CD4-positive, alpha-beta T cell treated with Interleukin-15 for 4 hours (primary cell): ENCODE measurements at regions not wholly inside any gene's neighbourhood (a gene's known extent, or its start where the extent isn't known, plus 50 kb on each side); places are given as distances from the start of the nearest gene placed in this dataset.
"Not testable (repeated sequence)": the region's sequence is repeated elsewhere in the genome, so short reads cannot be mapped to it uniquely, and the experiment has no call there.

Experiments
- DNase-seq: peaks from one replicate; pipeline ENCODE4 v3.0.0-alpha.2; 2020; ENCODE audit warnings: low spot score

DNA sequence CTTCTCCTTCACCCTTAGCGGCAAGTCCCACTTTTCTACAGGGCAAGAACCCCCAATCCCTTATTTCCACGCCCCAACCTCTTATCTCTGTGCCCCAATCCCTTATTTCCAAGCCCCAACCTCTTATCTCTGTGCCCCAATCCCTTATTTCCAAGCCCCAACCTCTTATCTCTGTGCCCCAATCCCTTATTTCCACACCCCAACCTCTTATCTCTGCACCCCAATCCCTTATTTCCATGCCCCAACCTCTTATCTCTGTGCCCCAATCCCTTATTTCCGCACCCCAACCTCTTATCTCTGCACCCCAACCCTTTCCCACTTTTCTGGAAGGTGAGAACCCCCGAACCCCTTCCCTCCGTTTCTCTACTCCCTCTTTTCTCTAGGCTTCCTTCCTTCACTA is 116.1 kb upstream of the GJE1 start:
- not testable (repeated sequence) for DNase-seq

DNA sequence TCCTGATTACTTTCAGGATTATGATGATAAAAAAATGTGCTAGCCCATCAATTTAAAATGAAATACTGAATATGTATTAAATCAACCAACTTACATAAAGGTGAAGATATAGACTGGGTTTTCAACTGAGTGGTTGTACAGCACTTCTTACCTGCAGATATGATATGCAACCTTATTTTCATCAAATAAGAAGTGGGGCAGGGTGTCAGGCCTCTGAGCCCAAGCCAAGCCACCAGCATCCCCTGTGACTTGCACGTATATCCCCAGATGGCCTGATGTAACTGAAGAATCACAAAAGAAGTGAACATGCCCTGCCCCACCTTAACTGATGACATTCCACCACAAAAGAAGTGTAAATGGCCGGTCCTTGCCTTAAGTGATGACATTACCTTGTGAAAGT is 117.3 kb upstream of the GJE1 start:
- DNase-seq, result not testable (repeated sequence)

DNA sequence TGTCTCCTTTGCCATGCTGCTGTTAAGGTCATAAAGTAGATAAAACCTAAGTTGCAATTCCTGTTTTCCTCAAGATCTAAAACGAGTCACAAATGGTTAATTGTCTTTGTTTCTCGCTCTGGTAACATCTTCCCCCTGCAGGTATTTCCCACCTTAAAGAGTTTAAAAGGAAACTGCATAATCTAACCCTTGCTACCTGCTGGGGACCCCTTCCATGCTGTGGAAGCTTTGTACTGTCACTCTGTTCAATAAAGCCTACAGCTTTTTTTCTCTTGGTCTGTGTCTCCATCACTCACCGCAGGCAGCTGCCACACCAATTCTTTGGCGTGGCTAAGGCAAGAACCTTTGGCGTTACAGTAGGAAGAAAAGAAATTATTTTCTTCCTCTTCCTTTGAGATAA is 117.7 kb upstream of the GJE1 start:
- DNase-seq, result no peak

DNA sequence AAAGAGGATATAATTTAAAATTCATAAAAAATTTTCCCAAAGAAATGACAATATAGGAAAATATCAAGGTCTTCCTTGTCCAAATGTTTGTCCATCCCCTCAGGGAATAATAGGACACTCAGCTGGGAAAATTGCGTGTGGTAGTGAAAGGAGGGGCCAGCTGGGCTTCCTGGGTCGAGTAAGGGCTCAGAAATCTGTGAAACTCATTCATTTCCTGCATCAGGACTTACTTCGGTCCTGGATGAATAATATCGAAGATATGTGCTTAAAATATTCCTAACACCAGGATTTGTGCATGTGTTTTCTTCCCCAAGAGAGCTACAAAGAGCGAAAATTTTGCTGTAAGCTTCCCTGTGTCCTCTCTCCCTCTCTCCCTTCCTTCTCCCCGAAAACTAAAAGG is 118.2 kb upstream of the GJE1 start:
- no peak for DNase-seq

DNA sequence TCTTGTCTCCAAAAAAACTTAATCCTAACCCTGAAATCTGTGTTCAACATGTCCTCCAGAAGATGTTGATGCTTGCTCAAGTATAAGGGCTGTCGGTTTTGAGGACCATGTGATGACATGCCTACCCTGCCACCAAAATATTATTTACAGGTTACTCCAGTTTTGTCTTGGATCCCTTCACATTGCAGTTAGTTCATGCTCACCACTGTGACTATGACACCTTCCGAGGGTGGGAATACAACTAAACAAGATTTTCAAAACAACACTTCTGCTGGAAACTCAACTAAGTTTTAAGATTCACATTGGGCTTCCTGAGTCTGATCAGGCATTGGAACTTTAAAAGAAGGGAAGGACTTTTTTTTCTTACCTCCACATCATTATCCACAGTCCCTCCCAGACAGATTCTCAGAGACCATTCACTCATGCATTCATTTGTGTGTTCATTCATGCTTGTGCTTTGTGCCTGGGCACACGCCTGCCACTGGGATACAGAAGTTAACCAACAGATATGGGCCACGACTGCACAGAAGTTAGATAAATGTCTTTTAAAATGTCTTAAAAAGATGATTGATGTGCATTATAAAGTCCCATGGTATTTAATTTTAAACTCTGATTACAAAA is 118.7 kb upstream of the GJE1 start:
- no peak for DNase-seq

DNA sequence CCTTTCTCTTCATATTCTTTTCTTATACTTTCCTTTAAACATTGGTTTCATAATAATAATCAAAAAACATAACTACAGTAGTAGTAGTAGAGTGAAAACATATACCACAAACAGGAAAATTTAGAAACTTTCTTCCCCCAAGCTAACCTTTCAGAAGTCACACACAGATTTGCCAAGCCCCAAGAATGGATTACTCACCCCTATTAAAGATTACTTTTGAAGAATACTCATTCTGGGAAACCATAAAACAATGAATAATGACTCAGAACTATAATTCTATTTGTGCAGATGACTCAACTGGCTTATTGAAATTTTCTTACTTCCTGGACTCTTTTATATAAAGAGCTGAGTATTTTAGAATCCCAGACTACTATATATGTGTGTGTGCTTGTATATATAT is 119.4 kb upstream of the GJE1 start:
- no peak for DNase-seq

DNA sequence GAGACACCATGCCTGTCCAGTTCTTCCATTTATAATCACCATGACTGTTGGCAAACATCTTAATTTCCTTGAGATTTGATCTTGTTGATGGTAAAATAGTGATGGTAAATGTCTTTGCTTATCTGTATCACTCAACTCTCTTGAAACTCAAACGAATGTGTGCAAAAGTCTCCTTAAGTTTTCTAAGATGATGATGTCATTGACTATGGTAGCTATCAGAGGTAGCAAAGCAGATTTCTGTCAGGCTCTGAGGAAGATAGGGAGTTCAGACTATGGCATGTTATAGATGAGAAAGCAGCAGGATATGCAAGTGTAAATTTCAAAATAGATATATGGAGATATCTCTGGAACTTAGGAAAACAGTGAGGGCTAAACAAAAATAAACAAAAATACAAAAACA is 121.0 kb upstream of the GJE1 start:
- DNase-seq, result no peak

DNA sequence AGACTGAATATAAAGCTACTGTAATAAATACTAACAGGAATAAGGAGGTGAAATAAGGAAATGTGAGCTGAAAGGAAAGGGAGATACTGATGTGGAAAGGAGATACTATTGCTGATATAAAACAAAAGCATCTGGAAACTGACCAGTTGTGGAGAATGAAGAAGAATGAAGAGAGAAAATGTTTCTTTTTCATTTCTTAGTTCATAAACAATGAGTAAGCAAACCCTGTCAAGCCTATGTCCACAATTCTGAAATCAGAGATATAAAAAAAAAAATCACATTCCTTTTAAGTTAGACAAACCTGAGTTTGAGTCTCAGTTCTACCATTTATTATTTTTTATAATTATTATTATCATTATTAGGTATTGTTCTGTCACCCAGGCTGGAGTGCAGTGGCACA is 121.6 kb upstream of the GJE1 start:
- DNase-seq, result no peak

DNA sequence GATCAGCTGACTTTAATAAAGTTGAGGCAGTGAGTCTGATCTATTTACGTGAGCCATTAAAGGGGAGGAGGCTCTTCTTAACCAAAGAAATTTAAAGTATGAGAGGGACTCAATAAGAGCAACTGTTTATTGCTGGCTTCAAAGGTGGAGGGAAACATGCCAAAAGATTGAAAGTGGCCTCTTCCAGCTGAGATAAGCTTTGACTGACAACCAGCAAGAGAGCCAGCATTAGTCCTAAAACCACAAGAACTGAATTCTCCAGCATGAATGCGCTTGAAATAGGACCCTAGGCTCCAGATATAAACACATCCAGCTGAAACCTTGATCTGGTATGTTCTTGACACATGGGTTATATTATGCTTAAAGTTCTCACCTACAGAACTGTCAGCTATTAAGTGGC is 123.1 kb upstream of the GJE1 start:
- no peak for DNase-seq

DNA sequence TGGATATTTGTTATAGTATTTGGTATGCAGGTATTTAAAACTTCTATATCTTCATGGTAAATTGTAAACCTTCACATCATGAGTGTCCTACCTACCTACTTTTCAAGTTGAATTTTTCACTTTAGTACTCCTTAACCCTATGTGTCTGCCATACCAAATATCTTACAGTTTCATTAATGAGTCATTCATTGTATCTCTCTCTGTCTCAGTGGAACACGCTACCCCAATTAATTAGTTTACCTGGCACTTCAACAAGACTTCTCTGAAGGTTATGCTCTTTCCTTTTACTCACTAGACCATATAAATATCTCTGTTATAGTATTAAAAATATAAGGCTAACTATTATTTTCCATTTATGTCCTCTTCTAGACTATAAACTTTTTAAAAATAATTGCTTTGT is 123.9 kb upstream of the GJE1 start:
- no peak for DNase-seq

DNA sequence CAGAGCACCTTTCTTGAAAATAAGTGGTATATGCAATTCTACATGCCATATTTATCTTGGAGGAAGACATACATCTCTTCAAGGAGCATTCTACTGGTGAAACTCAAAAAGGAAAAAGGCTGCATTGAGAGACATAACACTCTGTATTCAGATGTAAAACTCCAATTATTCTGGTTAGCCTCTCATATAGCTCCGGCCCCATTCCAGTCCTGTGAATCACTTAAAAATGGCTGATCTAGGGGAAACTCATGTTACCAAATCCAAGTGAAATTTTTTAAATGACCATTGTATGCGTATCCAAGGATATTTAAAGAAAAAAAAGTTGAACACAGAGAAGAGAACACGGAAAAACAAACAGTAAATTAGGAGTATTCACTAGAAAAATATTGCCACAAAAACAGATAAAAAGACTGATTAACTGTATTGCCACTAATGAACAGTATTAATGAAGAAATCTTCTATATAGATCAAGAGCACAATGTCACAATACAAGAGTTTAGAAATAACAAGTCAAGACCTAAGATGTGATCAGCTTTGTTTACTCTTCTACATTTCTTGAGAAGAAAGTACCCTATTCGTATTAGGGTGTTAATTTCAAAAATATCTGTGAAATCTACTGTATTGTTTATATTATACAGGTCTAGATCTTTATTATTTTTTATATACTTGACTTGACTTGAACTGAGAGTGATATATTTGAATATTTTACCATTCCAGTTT is 124.5 kb upstream of the GJE1 start:
- no peak for DNase-seq

DNA sequence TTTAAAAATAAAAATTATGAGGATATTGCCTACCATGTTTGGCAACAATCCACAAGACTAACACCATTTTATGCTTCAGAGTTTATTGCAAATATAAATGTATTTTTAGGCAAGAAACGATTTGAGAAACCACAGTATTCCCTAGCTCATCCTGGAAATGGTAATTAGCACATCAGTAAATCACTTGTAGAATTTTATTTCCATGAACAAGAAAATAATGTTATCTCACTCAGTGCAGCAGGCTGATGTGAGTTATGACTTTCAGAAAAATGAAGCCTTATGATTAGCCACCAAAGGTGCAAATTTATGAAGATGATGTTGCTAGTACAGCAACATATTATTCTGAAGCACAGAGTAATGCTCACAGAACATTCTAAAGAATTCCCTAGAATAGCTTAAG is 127.7 kb upstream of the GJE1 start:
- DNase-seq, result no peak

DNA sequence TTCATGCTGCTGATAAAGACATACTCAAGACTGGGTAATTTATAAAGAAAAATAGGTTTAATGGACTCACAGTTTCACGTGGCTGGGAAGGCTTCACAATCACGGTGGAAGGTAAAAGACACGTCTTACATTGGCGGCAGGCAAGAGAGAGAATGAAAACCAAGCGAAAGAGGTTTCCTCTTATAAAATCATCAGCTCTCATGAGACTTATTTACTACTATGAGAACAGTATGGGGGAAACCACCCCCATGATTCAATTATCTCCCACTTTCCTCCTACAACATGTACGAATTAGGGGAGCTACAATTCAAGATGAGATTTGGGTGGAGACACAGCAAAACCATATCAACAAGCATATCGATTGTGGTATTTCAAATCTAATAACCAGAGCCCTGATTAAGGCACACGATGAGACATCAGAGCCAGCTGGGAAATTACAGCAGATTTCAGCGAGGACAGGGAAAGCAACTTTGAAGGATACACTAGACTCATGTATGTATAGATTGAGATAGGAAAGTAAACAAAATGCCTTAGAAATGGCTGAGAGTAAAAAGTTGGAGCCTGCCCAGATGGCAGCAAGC is 129.8 kb upstream of the GJE1 start:
- no peak for DNase-seq

DNA sequence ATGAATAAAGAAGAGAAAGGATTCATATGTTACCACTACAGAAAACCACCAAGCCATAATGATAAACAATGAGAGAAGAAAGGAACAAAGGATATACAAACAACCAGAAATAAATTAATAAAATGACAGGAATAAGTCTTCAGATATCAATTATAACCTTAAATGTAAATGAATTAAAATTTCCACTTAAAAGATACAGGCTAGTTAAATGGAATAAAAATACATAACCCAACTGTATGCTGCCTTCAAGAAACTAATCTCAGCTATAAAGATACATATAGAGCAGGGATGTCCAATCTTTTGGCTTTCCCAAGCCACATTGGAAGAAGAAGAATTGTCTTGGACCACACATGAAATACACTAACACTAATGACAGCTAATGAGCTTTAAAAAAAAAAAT is 135.9 kb upstream of the GJE1 start:
- DNase-seq, result no peak

DNA sequence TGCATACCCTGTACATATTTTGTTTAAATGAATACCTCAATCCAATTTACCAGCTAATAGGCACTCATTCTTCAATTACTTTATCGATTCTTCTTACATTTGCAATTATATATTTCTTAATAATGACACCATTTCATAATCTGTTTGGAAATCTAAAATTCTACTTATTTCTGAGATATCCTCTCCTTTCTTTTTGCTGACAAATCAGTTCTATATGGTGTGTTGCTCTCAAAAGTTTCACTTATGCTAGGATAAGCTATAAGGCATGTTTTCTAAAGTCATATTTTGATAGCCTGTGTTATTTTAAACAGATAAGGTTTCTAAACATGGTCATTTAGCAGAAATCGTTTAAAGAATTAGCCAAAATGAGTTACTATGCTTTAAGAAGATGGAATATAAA is 140.6 kb upstream of the GJE1 start:
- DNase-seq, result no peak

DNA sequence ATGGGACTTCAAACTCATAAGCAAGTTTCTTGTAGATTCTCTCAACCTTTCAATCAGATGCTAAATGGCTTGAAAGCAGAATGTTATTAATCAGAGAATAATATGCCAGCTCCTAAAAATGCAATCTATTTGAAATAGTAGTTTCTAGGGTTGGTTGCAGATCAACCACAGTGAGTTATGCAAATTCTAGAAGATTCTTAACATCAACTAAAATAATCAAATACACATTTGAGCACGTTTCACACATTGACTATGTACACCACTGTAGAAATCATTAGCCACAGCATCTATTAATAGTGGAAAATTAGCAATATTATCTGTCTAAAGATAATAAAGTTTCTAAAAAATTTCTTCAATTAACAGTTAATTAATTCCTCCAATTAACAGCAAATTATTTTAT is 141.9 kb upstream of the GJE1 start:
- no peak for DNase-seq

DNA sequence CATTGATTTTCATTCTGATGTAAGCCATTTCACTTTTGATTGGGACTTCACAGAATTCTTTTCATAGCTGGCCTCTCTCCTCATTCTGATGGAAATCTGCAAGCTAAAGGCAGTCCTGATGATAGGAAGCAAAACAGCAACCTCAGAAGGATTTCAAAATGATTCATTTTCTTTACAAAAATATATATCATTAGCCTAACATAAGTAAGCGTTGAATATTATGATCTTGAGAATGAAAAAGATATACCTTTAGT is 143.1 kb upstream of the GJE1 start:
- no peak for DNase-seq

DNA sequence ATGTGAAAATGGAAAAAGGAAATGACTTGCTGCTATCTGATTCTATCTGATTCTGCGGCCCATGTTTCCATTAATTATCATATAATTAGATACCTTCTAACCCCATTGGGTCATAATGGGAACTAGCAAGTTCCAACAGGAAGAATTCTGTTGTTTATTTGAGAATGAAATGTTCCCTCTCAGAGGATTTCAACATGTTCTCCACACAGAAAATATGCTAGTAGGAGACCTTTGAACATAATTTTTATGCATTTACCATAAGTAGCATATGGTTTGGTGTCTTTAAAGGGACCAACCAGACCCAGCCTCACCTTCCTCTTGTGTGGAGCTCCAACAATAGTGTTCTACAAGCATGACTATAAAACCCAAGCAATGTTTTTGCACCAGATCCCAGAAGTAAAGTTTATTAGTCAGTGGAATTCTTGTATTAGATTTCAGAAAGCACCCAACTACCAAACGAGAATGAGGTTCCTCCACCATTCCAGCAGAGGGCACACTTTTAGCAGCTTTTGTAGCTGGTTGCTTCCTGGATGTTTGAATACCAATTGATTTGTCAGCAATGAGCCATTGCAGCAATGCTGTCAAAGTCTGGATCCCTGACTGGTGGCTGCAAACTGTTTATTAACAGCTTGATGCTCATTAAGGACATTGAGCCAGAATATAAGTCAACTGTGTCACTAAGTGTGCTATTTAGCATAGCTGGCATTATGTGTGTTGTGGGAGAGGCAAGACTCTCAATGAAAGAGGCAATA is 143.6 kb upstream of the GJE1 start:
- DNase-seq, result peak; percentile 34

DNA sequence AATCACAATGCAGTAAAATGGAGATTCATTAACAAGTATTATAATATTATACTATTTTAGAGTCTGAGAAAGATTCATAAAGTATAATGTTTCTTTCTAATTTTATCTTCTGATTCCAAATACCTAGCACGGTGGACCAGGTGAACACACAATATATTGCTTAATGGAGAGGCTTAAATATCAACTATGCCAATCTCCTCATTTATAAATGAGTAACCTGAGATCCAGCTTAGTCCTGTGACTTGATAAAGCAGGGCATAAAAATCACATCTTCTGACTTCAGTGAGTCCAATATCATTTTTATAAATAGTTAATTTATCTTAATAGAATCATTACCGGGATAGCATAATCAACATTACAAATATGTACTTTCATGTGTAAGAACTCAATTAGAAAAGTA is 144.4 kb upstream of the GJE1 start:
- no peak for DNase-seq

DNA sequence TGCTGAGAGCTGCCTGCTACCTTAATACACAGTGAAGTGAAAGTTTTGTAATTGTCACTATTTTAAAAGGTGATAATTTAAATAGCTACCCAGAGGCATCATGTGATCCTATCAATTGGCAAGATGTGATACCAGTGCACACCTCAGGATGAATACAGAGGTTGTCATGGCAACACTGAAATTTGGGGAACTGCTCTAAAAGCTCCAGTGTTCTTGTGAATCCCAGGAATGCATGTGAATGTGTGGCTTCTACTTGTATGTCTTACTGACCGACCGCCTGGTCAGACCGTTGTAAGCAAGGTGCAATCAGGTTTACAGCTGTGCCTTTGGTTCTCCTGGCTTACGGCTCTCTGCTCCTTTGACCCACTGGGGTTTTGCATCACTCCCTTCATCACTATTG is 146.3 kb upstream of the GJE1 start:
- DNase-seq, result no peak

DNA sequence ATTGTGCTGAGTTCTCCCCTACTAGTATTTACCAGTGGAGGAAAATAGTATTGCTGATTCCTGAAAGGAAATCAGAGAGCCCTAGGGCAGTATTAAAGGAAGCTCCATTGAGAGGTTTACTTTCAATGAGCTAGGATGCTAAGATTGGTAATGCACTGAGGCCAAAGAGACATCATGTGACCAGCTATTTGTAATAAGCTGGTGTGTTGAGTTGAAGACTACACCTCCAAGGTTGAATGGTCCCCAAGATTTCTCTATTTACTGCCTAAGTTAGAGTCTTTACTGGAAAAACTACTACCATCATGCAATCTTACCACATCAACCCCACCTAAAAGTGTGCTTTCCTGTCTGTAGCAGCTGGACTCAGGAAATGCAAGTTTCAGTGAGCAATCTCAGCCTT is 151.5 kb upstream of the GJE1 start:
- no peak for DNase-seq

DNA sequence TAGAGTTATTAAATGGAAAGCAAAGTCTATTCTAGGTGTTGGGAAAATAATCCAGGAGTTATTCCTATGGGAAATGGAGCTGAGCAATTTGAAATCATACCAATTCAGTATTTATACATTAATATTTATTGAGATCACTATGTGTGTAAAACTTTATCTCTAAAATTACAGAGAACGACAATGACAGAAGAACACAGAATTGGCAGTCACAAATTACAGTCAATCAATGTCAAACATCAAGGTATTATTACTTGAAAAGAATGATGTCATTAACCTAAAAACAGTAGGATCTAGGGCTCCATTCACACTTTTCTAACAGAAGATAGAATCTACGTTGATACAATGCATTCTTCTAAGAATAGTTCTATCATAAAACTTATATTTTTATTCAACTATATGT is 154.9 kb upstream of the GJE1 start:
- no peak for DNase-seq

DNA sequence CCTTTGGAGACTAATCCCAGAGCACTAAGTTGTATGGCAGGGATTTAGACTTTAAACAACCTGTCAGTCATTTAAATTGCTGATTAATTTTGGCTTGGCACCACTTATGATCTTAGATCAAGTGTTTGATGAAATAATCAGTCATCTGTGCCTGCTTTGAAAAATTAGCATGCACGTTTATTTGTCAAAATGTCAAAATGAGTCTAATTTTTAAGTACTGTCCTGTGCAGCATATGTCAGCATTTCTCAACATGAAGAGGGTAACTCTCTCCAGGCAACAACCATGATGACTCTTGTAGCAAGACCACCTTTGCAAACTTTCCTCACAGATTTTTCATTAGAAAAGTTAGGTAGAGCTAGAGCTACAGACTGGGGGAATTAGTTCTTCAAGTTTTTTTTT is 155.7 kb upstream of the GJE1 start:
- no peak for DNase-seq
